HG03066 (cell line): ENCODE measurements at regions not wholly inside any gene's neighbourhood (a gene's known extent, or its start where the extent isn't known, plus 50 kb on each side); places are given as distances from the start of the nearest gene placed in this dataset.

ENCODE experiments used
- ATAC-seq: cut with Tn5 transposase; IDR thresholded peaks from one replicate; pipeline ENCODE4 v1.9.1; 2021; ENCODE audit warnings: low read depth; ENCODE audit not compliant: unreplicated experiment

GRCh38 chr10:58017719-58018367, 249.9 kb downstream of the IPMK start:
- ATAC-seq, result no peak

DNA sequence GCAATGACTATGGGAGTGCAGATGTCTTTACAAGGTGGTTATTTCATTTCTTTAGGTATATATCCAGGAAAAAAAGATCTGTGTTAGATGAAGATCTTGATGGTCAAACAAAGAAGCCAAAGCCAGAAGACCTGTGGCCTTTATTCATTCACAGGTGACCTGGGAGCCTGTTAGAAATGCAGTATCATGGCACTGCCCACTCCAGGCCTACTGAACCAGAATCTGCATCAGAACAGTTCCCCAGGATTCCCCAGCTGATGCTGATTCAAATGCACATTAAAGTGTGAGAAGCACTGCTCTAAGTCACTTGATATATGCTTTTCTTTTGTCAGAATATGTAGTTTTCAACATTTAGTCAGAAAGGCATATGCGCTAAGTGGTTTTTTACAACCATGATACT, 251.1 kb downstream of the IPMK start:
- no peak for ATAC-seq

DNA sequence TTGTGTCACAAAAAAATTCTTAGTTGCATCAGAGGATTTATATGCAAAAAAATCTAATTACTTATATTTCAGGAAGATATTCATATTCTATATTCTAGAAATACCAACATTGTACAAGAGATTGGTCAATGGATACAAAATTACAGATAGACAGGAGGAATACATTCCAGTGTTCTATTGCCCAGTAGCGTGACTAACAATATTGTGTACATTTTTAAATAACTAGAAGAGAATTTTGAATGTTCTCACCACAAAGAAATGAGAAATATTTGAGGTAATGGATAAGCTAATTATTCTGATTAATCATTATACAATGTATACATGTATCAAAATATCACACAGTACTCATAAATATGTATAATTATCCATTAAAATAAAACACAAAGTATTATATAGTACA, 253.3 kb downstream of the IPMK start:
- no peak for ATAC-seq

DNA sequence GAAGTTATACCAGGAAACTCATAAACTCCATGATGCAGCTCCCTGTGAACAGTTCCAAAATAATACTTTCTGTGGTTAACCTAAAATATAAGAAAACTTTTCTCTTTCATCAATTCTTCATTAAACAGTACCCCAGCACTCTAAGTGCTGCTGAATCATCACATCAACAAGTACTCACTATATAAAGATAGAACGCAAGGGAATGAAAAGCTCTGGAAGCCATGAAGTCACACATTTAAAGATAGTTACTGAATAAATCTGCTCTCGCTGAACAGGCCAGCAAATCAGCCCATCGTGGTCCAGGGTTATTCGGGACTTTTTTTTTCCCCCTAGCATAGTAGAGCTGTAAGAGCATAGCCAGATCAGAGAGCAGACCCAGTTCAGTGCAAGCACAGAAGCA, 254.3 kb downstream of the IPMK start:
- ATAC-seq, result no peak

- no peak for ATAC-seq
These were observed 257.5 kb downstream of the IPMK start for GRCh38 chr10:58010073-58010702.

GRCh38 chr10:58003945-58004344, 263.7 kb downstream of the IPMK start:
- ATAC-seq, result no peak

- ATAC-seq, result no peak
These were observed 266.5 kb downstream of the IPMK start for GRCh38 chr10:58001159-58001558.

GRCh38 chr10:57996536-57996935, 271.2 kb downstream of the IPMK start:
- no peak for ATAC-seq

- no peak for ATAC-seq
These were observed 274.4 kb downstream of the IPMK start for GRCh38 chr10:57993302-57993701.

DNA sequence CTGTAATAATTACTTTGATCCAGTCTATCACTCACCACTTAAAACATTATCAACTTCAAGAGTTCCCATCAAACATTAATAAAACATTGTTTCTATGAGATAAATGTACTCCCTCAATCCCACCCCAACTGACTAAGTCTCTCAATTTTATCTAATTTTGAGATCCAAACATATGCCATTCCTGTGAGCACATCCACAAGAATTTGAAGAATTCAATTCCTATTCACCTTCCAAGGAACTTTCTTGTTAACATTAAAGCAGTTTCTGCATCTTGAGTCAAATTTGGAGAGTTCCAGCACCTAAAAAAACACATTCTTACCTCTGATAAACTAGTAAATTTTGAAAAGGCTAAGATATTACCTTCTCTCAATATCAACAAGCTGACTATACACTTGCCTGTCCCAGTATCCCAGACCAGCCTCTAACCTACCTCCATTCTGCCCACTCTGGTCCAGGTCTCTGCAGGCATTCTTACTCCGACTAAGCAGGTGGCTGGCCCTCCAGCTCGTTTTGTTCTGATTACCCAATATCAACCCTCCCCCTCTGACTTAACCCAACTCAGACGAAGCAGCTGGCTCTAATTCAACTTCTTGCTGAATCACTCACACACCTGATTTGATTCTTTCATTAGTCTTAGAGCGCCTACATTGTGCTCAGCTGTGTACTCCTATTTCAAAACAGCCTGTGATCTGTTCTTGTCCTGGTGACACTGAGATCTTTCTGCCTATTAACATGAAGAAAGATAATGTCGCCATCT, 275.2 kb downstream of the IPMK start:
- no peak for ATAC-seq

DNA sequence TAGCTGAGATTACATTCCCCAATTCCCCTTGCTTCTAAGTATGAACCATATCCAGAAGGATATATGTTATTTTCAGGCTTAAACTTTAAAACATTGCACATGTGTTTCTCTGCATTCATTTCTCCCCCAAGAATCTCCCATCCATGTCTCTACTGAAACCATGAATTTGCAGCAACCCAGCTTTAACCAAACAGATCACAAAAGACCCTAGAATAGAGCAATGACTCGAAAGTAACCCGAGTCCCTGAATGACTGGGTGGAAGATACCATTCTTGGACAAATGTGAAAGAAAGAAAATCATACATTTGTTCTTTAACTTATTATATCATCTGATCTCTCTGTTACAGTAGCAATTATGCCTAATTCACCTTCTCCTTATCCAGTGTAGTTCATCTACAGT, 278.7 kb downstream of the IPMK start:
- ATAC-seq, result no peak

GRCh38 chr10:57987055-57987721, 280.5 kb downstream of the IPMK start:
- ATAC-seq, result no peak

DNA sequence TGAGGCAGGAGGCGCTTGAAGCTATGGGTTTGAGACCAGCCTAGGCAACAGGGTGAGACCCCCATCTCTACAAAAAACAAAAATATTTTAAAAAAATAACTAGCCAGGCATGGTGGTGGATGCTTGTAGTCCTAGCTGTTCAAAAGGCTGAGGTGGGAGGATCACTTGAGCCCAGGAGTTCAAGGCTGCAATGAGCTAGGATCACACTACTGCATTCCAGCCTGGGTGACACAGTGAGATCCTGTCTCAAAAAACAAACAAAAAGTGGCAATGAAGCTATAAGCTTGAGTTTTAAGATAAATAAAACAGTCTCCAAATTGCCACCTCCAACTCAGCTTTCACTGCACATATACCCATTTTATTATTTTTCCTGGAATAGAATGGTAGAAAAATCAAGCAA, 281.3 kb downstream of the IPMK start:
- ATAC-seq, result no peak

DNA sequence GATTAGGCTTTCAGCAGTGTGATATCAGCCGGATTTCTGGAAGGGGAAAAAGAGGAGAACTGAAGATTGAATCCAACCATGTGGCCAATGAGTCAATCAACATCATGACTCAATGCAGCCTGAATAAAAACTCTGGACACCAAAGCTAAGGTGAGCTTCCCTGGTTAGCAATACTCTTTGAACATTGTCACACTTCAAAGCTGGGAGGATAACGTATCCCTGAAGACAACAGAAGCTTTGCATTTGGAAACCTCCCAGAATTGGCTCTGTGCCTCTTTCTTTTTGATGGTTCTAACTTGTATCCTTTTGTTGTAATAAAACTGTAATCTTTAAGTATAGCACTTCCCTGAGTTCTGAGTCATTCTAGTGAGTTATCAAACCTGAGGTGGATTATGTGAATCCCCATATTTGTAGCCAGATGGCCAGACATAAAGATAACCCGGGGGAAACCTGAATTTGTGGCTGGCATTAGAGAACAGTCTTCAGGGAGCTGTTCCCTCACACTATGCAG, 284.4 kb downstream of the IPMK start:
- no peak for ATAC-seq

- no peak for ATAC-seq
These were observed 285.6 kb downstream of the IPMK start for GRCh38 chr10:57982091-57982490.

DNA sequence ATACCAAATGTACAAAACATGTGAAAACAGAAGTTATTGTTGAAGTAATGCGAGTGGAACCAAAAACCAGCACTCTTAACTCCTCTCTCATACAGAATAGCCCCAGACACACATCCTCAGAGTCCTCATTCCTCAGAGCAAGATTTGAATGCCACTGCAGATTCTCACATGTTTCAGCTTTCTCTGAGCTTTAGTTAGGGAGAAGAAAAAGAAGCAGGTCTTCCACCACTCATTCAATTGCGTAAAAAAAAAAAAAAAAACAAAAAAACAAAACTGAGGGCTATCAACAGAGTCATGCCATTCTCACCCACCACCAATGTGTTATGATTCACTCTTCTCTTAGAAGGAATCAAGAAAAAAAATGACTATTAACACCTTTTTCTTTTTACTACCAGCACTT, 287.7 kb downstream of the IPMK start:
- ATAC-seq, result no peak

DNA sequence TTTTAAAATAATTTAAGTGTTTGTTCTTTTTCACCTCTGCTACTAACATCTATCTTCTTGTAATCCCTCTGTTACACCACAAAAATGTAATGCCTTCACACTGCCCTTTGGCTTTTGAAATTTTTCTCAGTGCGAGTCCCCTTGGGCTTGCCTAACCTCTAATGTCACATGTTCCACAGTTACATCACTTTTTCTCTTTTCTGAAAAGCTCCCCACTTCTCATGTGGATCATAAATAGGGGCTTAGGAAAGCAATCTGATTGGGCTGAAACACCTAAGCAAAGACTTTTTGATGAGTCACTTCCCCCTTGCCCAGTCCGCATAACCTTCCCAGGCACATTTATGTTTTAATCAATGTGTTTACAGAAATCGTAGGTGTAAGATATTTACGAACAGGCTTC, 288.2 kb downstream of the IPMK start:
- no peak for ATAC-seq

DNA sequence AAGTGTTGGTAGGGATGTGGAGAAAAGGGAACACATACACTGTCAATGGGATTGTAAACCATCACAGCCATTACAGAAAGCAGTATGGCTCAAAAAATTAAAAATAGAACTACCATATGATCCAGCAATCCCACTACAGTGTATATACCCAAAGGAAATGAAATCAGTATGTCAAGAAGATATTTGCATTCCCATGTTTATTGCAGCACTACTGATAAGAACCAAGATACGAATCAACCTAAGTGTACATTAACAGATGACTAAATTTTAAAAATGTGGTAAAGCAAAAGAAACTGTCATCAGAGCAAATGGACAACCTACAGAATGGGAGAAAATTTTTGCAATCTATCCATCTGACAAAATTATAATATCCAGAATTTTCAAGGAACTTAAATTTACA, 290.4 kb downstream of the IPMK start:
- no peak for ATAC-seq

DNA sequence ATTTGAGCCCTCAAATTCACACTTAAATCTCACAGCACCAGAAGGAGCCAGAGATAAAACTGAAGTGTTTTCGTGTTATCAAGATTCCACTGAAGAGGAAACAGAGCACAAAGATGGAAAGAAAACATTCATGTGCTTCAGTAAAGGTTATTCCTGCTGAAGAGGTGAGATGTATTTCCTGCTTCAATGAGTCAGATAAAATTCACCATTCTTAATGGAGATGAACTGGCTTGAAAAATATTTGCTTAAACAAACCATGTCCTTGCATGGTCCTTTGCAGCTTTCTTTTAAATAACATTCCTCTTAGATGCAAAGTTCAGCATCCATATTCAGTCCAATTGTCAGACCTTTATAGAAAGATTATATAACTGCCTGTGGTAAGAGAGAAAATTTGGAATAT, 294.2 kb downstream of the IPMK start:
- no peak for ATAC-seq

DNA sequence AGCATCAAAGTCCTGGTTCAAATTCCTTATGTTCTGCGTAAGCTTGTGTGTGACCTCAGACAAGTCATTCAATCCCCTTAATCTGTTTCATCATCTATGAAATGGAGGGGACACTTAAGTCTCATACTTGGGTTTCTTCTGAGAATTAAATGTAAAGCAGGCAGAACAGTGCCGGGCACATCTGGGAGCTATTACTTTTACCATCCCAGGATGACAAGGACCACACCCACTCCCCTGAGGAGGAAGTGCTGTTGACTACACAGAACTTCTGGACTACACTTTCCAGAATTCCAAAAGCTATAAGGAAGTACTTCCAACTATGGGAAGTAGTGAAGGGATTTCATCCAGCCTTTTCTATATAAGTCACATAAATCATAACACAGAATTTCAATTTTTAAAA, 294.9 kb downstream of the IPMK start:
- no peak for ATAC-seq

GRCh38 chr10:57968328-57969016, 299.2 kb downstream of the IPMK start:
- no peak for ATAC-seq
